Breast epithelium (tissue), 3 donors: ENCODE measurements at regions not wholly inside any gene's neighbourhood (a gene's known extent, or its start where the extent isn't known, plus 50 kb on each side); places are given as distances from the start of the nearest gene placed in this dataset.
"Not testable (repeated sequence)": the region's sequence is repeated elsewhere in the genome, so short reads cannot be mapped to it uniquely, and the experiment has no call there.

Experiments
- CTCF ChIP-seq, 3 donors: fragments of 450-650 bp; IDR thresholded peaks; one replicate each; pipeline ENCODE4 v1.5.1; 2016 to 2017; ENCODE audit warnings: antibody characterized with exemption in 3 of 3, mild to moderate bottlenecking in 3 of 3, moderate library complexity in 3 of 3
- POLR2A ChIP-seq: fragments of 450-650 bp; IDR thresholded peaks from one replicate; pipeline ENCODE4 v1.6.1; 2016; ENCODE audit warnings: antibody characterized with exemption, mild to moderate bottlenecking, moderate library complexity
- POLR2AphosphoS5 ChIP-seq, 3 donors: sonication (generic); formaldehyde crosslinking; IDR thresholded peaks; one replicate each; pipeline ENCODE4 v1.6.1; 2017; ENCODE audit warnings: antibody characterized with exemption in 3 of 3

- TF ChIP-seq POLR2AphosphoS5 (IDR thresholded peaks at IDR 0.05); POLR2A; CTCF (IDR thresholded peaks at IDR 0.05): not testable (repeated sequence)
These were observed 104.9 kb upstream of the MDFIC start for GRCh38 chr7:114817036-114817435.
